GM18868 (cell line): ENCODE measurements at regions not wholly inside any gene's neighbourhood (a gene's known extent, or its start where the extent isn't known, plus 50 kb on each side); places are given as distances from the start of the nearest gene placed in this dataset.

Experiments
- ATAC-seq: cut with Tn5 transposase; IDR thresholded peaks from one replicate; pipeline ENCODE4 v1.9.1; 2021; ENCODE audit warnings: mild to moderate bottlenecking, moderate library complexity; ENCODE audit not compliant: unreplicated experiment

- ATAC-seq = no peak
These were observed 643.0 kb upstream of the RBFOX1 start for GRCh38 chr16:6689643-6690042.

GRCh38 chr16:6687593-6687992, 645.1 kb upstream of the RBFOX1 start:
- ATAC-seq = no peak

GRCh38 chr16:6684076-6684673, 648.5 kb upstream of the RBFOX1 start:
- no peak for ATAC-seq

- ATAC-seq = no peak
These were observed 650.4 kb upstream of the RBFOX1 start for GRCh38 chr16:6682142-6682811.

- ATAC-seq = no peak
These were observed 654.1 kb upstream of the RBFOX1 start for GRCh38 chr16:6678586-6678985.

GRCh38 chr16:6674071-6674470, 658.6 kb upstream of the RBFOX1 start:
- no peak for ATAC-seq

- ATAC-seq = no peak
These were observed 660.1 kb upstream of the RBFOX1 start for GRCh38 chr16:6672507-6672906.

GRCh38 chr16:6667393-6667792, 665.3 kb upstream of the RBFOX1 start:
- ATAC-seq = no peak

GRCh38 chr16:6665126-6665525, 667.5 kb upstream of the RBFOX1 start:
- ATAC-seq = no peak

GRCh38 chr16:6663668-6664067, 669.0 kb upstream of the RBFOX1 start:
- no peak for ATAC-seq

- ATAC-seq = no peak
These were observed 675.9 kb upstream of the RBFOX1 start for GRCh38 chr16:6656760-6657159.

GRCh38 chr16:6646891-6647290, 685.8 kb upstream of the RBFOX1 start:
- no peak for ATAC-seq

GRCh38 chr16:6645768-6646568, 686.7 kb upstream of the RBFOX1 start:
- ATAC-seq = no peak

GRCh38 chr16:6644916-6645315, 687.7 kb upstream of the RBFOX1 start:
- no peak for ATAC-seq

- no peak for ATAC-seq
These were observed 689.5 kb upstream of the RBFOX1 start for GRCh38 chr16:6643080-6643686.

GRCh38 chr16:6642271-6642670, 690.4 kb upstream of the RBFOX1 start:
- ATAC-seq = no peak

- ATAC-seq = no peak
These were observed 691.6 kb upstream of the RBFOX1 start for GRCh38 chr16:6641091-6641490.

GRCh38 chr16:6636457-6636856, 696.2 kb upstream of the RBFOX1 start:
- no peak for ATAC-seq

- ATAC-seq = no peak
These were observed 698.5 kb upstream of the RBFOX1 start for GRCh38 chr16:6634151-6634550.

- ATAC-seq = no peak
These were observed 699.2 kb upstream of the RBFOX1 start for GRCh38 chr16:6633456-6633855.

- no peak for ATAC-seq
These were observed 703.5 kb upstream of the RBFOX1 start for GRCh38 chr16:6629110-6629509.

- ATAC-seq = no peak
These were observed 707.0 kb upstream of the RBFOX1 start for GRCh38 chr16:6625606-6626005.
